GM12864 (cell line): ENCODE measurements at regions not wholly inside any gene's neighbourhood (a gene's known extent, or its start where the extent isn't known, plus 50 kb on each side); places are given as distances from the start of the nearest gene placed in this dataset.

Experiments
- DNase-seq: peaks from one replicate; pipeline ENCODE4 v3.0.0-alpha.2; 2011; ENCODE audit warnings: low read depth
- H3K4me3 ChIP-seq: 2 replicates; pipeline ENCODE4 v1.5.1; 2011; ENCODE audit warnings: mild to moderate bottlenecking, low read depth, low read length, control low read depth
- CTCF ChIP-seq: IDR thresholded peaks from 2 replicates; pipeline ENCODE4 v1.5.1; 2011; ENCODE audit warnings: low read depth, mild to moderate bottlenecking, moderate library complexity, low read length, control low read depth, inconsistent platforms; ENCODE audit errors: missing control alignments

DNA sequence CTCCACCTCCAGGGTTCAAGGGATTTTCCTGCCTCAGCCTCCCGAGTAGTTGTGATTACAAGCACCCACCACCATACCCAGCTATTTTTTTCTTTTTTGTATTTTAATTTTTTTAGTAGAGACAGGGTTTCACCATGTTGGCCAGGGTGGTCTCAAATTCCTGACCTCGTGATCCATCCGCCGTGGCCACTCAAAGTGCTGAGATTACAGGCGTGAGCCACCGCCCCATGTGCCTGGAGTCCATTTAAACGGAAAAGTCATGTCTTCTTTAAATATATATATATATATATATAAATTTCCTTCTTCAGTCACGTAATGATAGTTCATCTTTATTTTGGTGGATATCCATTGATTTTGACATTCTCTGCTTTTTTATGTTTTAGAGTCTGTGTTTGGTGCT lies 264.0 kb upstream of the PITX2 start:
- no peak for TF ChIP-seq CTCF
- no peak for DNase-seq
- no peak overlapping the region for H3K4me3 ChIP-seq

- TF ChIP-seq CTCF: no peak
- no peak for DNase-seq
- no peak overlapping the region for H3K4me3 ChIP-seq
Measured at GRCh38 chr4:110897784-110898183, 274.9 kb upstream of the PITX2 start.

DNA sequence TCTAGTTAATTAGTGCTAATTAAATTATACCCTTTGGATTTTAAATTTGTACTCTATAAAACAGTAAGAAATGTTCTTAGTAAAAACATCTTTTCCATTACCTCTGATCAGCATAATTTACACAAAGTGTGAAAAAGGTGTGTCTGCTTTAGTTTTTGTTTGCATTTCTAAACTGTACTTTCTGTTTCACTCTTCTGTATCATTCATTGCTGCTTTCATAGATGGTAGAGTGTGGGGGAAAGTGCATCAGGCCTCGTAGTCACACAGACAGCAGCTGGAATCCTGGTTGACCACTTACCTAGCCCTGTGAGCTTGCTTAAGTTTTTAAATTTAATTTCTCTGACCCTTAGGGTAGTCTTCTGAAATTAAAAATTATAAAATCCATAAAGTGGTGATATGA lies 275.4 kb upstream of the PITX2 start:
- no peak for DNase-seq
- no peak overlapping the region for H3K4me3 ChIP-seq
- no peak for TF ChIP-seq CTCF

- TF ChIP-seq CTCF: no peak
- H3K4me3 ChIP-seq: no peak overlapping the region
- no peak for DNase-seq
Measured at GRCh38 chr4:110900213-110900769, 277.4 kb upstream of the PITX2 start.

- no peak overlapping the region for H3K4me3 ChIP-seq
- no peak for DNase-seq
- TF ChIP-seq CTCF: no peak
Measured at GRCh38 chr4:110902500-110902899, 279.6 kb upstream of the PITX2 start.

GRCh38 chr4:110904435-110905065 lies 281.7 kb upstream of the PITX2 start:
- no peak overlapping the region for H3K4me3 ChIP-seq
- TF ChIP-seq CTCF: no peak
- no peak for DNase-seq

- H3K4me3 ChIP-seq: no peak overlapping the region
- DNase-seq: no peak
- TF ChIP-seq CTCF: no peak
Measured at GRCh38 chr4:110905367-110905766, 282.5 kb upstream of the PITX2 start.
